Activated naive CD8-positive, alpha-beta T cell (primary cell): ENCODE measurements at regions not wholly inside any gene's neighbourhood (a gene's known extent, or its start where the extent isn't known, plus 50 kb on each side); places are given as distances from the start of the nearest gene placed in this dataset.

ENCODE experiments used
- H3K27ac Mint-ChIP-seq: one replicate; pipeline ENCODE4 v1.8.0; 2021; ENCODE audit warnings: mixed read lengths
- H3K27me3 Mint-ChIP-seq: one replicate; pipeline ENCODE4 v1.8.0; 2021; ENCODE audit warnings: mixed read lengths
- H3K36me3 Mint-ChIP-seq: one replicate; pipeline ENCODE4 v1.8.0; 2021; ENCODE audit warnings: mixed read lengths
- H3K4me1 Mint-ChIP-seq: one replicate; pipeline ENCODE4 v1.8.0; 2021; ENCODE audit warnings: low read depth, mixed read lengths
- H3K4me3 Mint-ChIP-seq: one replicate; pipeline ENCODE4 v1.8.0; 2021; ENCODE audit warnings: mild to moderate bottlenecking, mixed read lengths
- H3K9me3 Mint-ChIP-seq: one replicate; pipeline ENCODE4 v1.8.0; 2021; ENCODE audit warnings: low read depth, mixed read lengths

- Mint-ChIP-seq H3K27ac (no peak overlapping the region), H3K4me3 (no peak overlapping the region), H3K36me3 (peaks cover 3% of the 10 kb centered on the region), H3K4me1 (peaks cover 3% of the 10 kb centered on the region), H3K9me3 (no peaks in the 10 kb centered on the region), H3K27me3 (peaks cover 1% of the 10 kb centered on the region)
Measured at GRCh38 chr1:59027177-59027576, 243.3 kb upstream of the JUN start.

- H3K9me3 Mint-ChIP-seq, result no peaks in the 10 kb centered on the region
- H3K36me3 Mint-ChIP-seq, result peaks cover 3% of the 10 kb centered on the region
- H3K4me1 Mint-ChIP-seq, result peaks cover 3% of the 10 kb centered on the region
- H3K27ac Mint-ChIP-seq, result no peak overlapping the region
- H3K4me3 Mint-ChIP-seq, result no peak overlapping the region
- H3K27me3 Mint-ChIP-seq, result peaks cover 1% of the 10 kb centered on the region
Measured at GRCh38 chr1:59028048-59028447, 244.2 kb upstream of the JUN start.

GRCh38 chr1:59029411-59030167, 245.7 kb upstream of the JUN start:
- Mint-ChIP-seq H3K4me3 (no peak overlapping the region), H3K4me1 (peaks cover 3% of the 10 kb centered on the region), H3K27me3 (peaks cover 1% of the 10 kb centered on the region), H3K9me3 (no peaks in the 10 kb centered on the region), H3K27ac (no peak overlapping the region), H3K36me3 (peaks cover 3% of the 10 kb centered on the region)

DNA sequence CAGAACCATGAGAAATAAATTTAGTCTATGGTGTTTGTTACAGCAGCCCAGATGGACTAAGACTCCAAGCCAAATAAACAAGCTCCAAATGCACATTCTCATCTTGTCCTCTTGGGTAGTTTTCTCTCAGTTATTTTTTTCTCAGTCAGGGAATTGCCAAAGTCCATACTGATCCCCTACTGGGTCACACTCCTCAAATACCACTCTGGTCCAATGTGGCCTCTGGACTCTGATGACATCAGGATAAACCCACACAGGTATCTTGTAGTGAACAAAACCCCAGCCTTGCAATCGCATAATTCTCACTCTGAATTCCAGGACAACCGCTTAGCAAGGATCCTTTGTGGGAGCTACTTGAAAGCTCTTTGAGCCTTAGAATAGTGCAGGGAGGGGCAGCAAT, 248.4 kb upstream of the JUN start:
- Mint-ChIP-seq H3K9me3 (no peaks in the 10 kb centered on the region), H3K27me3 (no peaks in the 10 kb centered on the region), H3K4me3 (no peak overlapping the region), H3K36me3 (no peaks in the 10 kb centered on the region), H3K4me1 (no peaks in the 10 kb centered on the region), H3K27ac (no peak overlapping the region)

DNA sequence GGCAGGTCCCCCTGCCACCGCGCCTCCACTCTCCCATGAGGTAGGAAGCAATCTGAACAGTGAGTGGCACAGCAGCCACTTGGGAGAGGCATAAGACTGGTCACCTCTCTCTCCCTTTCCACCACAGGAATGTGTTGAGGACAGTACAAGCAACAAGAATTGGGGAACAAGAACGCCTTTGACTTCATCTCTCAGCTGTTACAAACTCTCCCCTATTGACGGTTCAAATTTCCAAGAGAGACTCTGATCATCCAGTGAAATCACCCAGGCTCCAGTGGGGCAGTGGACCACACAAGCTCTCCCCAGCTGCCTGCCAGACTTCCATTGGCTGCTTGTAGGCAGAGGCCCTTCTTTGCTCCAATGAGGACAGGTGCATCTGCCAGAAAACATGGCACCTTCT, 249.9 kb upstream of the JUN start:
- no peaks in the 10 kb centered on the region for H3K36me3 Mint-ChIP-seq
- no peaks in the 10 kb centered on the region for H3K4me1 Mint-ChIP-seq
- H3K27ac Mint-ChIP-seq, result no peak overlapping the region
- H3K9me3 Mint-ChIP-seq, result no peaks in the 10 kb centered on the region
- H3K27me3 Mint-ChIP-seq, result no peaks in the 10 kb centered on the region
- H3K4me3 Mint-ChIP-seq, result no peak overlapping the region

DNA sequence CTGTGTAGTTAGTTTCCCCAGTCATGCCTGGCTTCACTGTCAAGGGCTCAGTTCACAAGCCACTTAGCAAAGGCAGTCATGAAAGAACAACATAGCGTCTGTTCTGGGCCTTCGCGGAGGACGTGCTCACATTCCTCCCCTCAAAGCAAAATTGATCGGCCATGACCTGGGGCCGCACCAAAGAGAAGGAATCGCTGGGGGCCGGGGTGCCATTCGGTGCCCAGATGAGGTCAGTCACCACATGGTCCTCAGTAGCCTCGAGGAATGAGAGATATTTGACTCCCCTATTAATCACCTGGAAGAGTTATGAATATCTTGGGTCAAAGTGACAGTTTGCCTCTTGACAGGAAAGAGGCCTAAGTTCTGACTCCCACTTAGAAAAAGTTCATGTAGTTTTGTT, 251.1 kb upstream of the JUN start:
- H3K27me3 Mint-ChIP-seq, result no peaks in the 10 kb centered on the region
- no peaks in the 10 kb centered on the region for H3K4me1 Mint-ChIP-seq
- H3K9me3 Mint-ChIP-seq, result no peaks in the 10 kb centered on the region
- no peak overlapping the region for H3K27ac Mint-ChIP-seq
- H3K4me3 Mint-ChIP-seq, result no peak overlapping the region
- H3K36me3 Mint-ChIP-seq, result no peaks in the 10 kb centered on the region

GRCh38 chr1:59039551-59039950, 255.7 kb upstream of the JUN start:
- Mint-ChIP-seq H3K9me3 (no peaks in the 10 kb centered on the region), H3K4me1 (peaks cover 11% of the 10 kb centered on the region), H3K27me3 (no peaks in the 10 kb centered on the region), H3K36me3 (no peaks in the 10 kb centered on the region), H3K27ac (no peak overlapping the region), H3K4me3 (no peak overlapping the region)

DNA sequence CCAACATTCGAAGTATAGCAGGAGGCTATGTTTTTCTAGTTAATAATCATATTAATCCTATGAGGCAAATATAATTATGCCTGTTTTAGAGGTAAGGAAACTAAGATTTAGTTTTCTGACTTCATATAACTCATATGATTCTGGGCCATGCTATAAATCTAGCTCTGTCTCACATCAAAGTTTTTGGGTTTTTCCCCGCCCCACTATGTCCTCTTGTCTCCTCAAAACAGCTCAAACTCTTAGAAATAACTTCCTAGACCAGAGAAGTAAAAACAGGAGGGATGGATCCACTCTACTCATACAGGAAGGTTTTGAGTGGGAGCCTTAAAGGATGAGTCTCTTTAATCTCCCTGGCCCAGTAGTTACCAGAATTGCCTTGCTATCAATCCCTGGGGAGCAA, 256.4 kb upstream of the FGGY start:
- peaks cover 20% of the 10 kb centered on the region for H3K4me1 Mint-ChIP-seq
- H3K9me3 Mint-ChIP-seq, result no peaks in the 10 kb centered on the region
- H3K36me3 Mint-ChIP-seq, result no peaks in the 10 kb centered on the region
- no peaks in the 10 kb centered on the region for H3K27me3 Mint-ChIP-seq
- no peak overlapping the region for H3K27ac Mint-ChIP-seq
- H3K4me3 Mint-ChIP-seq, result no peak overlapping the region

DNA sequence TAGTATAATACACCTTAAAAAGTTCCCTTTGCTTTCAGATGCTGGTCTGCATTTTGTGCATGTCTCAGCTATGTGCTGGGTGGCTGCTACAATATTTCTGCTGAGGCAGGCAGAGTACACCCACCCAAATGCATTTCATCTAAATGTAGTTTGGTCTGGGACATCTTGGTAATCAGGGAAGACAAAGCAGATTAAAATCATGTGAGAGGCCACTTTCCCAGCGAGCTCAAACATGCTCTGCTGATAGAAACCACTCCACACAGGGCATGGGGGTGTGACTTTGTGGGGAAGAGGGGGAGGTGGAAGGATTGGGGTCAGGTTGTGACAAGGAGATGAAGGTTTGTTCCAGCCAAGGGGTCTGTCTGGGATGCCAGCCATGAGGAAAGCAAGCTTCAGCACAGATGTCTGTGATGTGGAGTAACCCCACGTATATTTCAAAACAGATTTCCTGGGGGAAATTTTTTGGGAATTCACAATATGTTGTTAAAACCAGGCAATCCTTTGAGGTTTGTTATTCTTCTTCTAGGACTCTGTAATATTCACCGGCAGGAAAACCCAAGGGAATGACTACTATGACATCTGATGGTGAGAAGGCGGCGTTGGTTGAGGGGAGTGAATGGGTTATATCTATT, 255.1 kb upstream of the FGGY start:
- Mint-ChIP-seq H3K27ac (no peak overlapping the region), H3K27me3 (no peaks in the 10 kb centered on the region), H3K4me3 (no peak overlapping the region), H3K36me3 (no peaks in the 10 kb centered on the region), H3K9me3 (no peaks in the 10 kb centered on the region), H3K4me1 (peaks cover 33% of the 10 kb centered on the region)

DNA sequence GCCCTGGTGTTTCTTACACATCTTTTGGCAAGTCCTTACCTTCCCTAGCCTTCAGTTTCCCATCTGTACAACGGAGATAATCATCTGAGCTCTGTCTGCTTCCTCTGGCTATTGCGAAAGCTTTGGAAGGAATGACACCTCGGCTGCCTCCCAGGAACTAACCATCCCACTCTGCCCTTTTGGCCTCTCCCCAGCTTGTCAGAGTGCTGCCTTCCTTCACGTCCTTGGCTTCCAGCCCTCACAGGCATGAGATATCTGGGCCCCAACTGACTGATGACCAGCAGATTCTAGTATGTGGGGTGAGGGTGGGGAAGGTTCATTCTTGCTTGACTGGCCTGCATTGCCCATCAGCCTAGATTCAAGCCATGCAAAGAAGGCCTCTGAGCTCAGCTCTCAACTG, 253.1 kb upstream of the FGGY start:
- Mint-ChIP-seq H3K9me3 (no peaks in the 10 kb centered on the region), H3K4me3 (no peak overlapping the region), H3K27ac (no peak overlapping the region), H3K27me3 (no peaks in the 10 kb centered on the region), H3K36me3 (peaks cover 2% of the 10 kb centered on the region), H3K4me1 (peaks cover 47% of the 10 kb centered on the region)

DNA sequence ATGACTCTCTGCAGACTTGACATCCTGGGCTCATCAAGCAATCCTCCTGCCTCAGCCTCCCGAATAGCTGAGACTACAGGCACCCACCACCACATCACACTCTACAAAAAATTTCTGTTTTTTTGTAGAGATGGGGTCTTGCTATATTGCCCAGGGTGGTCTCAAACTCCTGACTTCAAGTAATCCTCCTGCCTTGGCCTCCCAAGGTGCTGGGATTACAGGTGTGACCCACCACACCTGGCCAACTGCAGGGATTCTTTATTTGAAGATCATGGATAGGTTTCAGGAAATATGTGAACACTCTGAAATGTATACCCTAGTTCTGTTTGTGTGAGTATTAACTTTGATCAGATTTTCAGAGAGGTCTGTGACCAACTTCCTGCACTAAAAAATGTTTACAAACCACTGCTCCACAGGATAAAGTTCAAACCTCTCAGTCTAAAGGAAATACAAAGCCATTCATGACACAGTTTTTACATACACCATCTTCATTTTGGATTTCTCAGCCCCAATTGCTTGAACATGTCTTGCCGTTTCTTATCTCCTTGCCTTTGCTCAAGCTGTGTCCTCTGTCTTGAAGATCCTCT, 252.3 kb upstream of the FGGY start:
- Mint-ChIP-seq H3K27me3 (no peaks in the 10 kb centered on the region), H3K4me1 (peaks cover 47% of the 10 kb centered on the region), H3K4me3 (peak overlapping the region; percentile 10), H3K27ac (no peak overlapping the region), H3K36me3 (peaks cover 2% of the 10 kb centered on the region), H3K9me3 (no peaks in the 10 kb centered on the region)

DNA sequence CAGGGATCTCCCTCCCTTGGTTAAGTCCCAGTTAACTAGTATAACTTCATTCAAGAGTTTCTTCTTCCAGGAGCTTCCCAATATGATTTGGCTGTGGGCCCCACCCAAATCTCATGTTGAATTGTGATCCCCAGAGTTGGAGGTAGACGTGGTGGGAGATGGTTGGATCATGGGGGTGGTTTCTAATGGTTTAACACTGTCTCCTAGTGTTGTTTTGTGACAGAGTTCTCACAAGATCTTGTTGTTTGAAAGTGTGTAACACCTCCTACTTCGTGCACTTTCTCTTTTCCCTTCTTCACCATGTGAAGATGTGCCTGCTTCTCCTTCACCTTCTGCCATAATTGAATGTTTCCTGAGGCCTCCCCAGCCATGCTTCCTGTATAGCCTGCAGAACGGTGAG, 251.8 kb upstream of the FGGY start:
- Mint-ChIP-seq H3K36me3 (peaks cover 2% of the 10 kb centered on the region), H3K27me3 (no peaks in the 10 kb centered on the region), H3K4me3 (peak overlapping the region; percentile 34), H3K9me3 (no peaks in the 10 kb centered on the region), H3K4me1 (peaks cover 47% of the 10 kb centered on the region), H3K27ac (peak overlapping the region; percentile 36)

DNA sequence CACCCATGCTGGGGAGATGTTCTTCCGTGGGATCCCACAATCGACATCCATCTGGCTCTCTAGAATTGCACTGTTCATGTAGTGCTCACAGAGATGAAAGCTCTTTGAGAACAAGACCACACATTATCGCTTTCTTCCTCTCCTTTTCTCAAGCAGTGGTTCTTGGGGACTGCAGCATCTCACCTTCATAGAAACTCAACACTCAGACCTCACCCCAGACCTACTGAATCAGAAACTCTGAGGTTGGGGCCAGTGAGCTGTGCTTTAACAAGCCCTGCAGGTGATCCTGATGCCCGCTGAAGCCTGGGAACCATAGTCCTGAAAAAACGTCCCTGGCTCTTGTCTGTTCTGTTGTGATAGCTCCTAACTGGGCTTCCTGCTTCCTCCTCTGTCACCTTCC, 251.3 kb upstream of the FGGY start:
- H3K4me1 Mint-ChIP-seq, result peaks cover 47% of the 10 kb centered on the region
- H3K36me3 Mint-ChIP-seq, result peaks cover 2% of the 10 kb centered on the region
- H3K27me3 Mint-ChIP-seq, result no peaks in the 10 kb centered on the region
- H3K27ac Mint-ChIP-seq, result peak overlapping the region; percentile 36
- no peaks in the 10 kb centered on the region for H3K9me3 Mint-ChIP-seq
- H3K4me3 Mint-ChIP-seq, result peak overlapping the region; percentile 34

- H3K27ac Mint-ChIP-seq, result no peak overlapping the region
- no peaks in the 10 kb centered on the region for H3K9me3 Mint-ChIP-seq
- peaks cover 47% of the 10 kb centered on the region for H3K4me1 Mint-ChIP-seq
- no peaks in the 10 kb centered on the region for H3K27me3 Mint-ChIP-seq
- H3K36me3 Mint-ChIP-seq, result peaks cover 2% of the 10 kb centered on the region
- peak overlapping the region; percentile 46 for H3K4me3 Mint-ChIP-seq
Measured at GRCh38 chr1:59046134-59046533, 250.8 kb upstream of the FGGY start.

GRCh38 chr1:59046730-59047157, 250.2 kb upstream of the FGGY start:
- Mint-ChIP-seq H3K9me3 (no peaks in the 10 kb centered on the region), H3K27me3 (no peaks in the 10 kb centered on the region), H3K36me3 (peaks cover 2% of the 10 kb centered on the region), H3K4me3 (peak overlapping the region; percentile 46), H3K4me1 (peaks cover 47% of the 10 kb centered on the region), H3K27ac (peak overlapping the region; percentile 78)
